ENCODE measurements at regions not wholly inside any gene's neighbourhood (a gene's known extent, or its start where the extent isn't known, plus 50 kb on each side); places are given as distances from the start of the nearest gene placed in this dataset.

GRCh38 chr3:194983620-194984019 is 287.3 kb downstream of the XXYLT1 start:
- TF ChIP-seq CTCF (conservative IDR thresholded peaks at IDR 0.05; ENCODE audit: low read length): no peak
- TF ChIP-seq EZH2phosphoT487 (IDR thresholded peaks at IDR 0.05; ENCODE audit: borderline replicate concordance): no peak

Data from Loucy (cell line).